H1 (cell line): ENCODE measurements at regions not wholly inside any gene's neighbourhood (a gene's known extent, or its start where the extent isn't known, plus 50 kb on each side); places are given as distances from the start of the nearest gene placed in this dataset.

Experiments
- MAX ChIP-seq: IDR thresholded peaks from 2 replicates; pipeline ENCODE4 v1.6.1; 2012; ENCODE audit warnings: inconsistent platforms
- POLR2A ChIP-seq, 2 experiments: IDR thresholded peaks; 1 replicate in 1 of 2; 2 replicates in 1 of 2; pipeline ENCODE4 v1.6.1; 2011; ENCODE audit warnings: low read depth in 2 of 2, low read length in 2 of 2, mild to moderate bottlenecking in 2 of 2; ENCODE audit errors: control extremely low read depth in 1 of 2
- RXRA ChIP-seq: IDR thresholded peaks from 2 replicates; pipeline ENCODE4 v1.6.1; 2011; ENCODE audit warnings: low read depth, mild to moderate bottlenecking, low read length, moderate library complexity; ENCODE audit not compliant: insufficient read depth
- SIN3A ChIP-seq, 2 experiments: IDR thresholded peaks in 1 of 2; conservative IDR thresholded peaks in 1 of 2; 2 replicates each; pipeline ENCODE4 v1.6.1; 2011 to 2012; ENCODE audit warnings: low read length in 2 of 2, improper control_type of control experiment in 1 of 2, low read depth in 1 of 2, mild to moderate bottlenecking in 1 of 2
- TCF12 ChIP-seq: IDR thresholded peaks from 2 replicates; pipeline ENCODE4 v1.6.1; 2011; ENCODE audit warnings: low read depth, mild to moderate bottlenecking, low read length

- TF ChIP-seq SIN3A (conservative IDR thresholded peaks at IDR 0.05 in 1 of 2, IDR thresholded peaks at IDR 0.05 in 1 of 2; ENCODE audit: low read depth in 1 of 2, low read length in 2 of 2) (no peak), MAX (no peak), POLR2A (IDR thresholded peaks at IDR 0.05; ENCODE audit: control extremely low read depth in 1 of 2, low read depth in 2 of 2, low read length in 2 of 2) (no peak), RXRA (no peak), TCF12 (no peak)
- TF ChIP-seq, all 59 proteins: peak for 0
Measured at GRCh38 chr2:144597894-144598593, 78.1 kb upstream of the ZEB2 start (continued).
